ENCODE measurements at regions not wholly inside any gene's neighbourhood (a gene's known extent, or its start where the extent isn't known, plus 50 kb on each side); places are given as distances from the start of the nearest gene placed in this dataset.

DNA sequence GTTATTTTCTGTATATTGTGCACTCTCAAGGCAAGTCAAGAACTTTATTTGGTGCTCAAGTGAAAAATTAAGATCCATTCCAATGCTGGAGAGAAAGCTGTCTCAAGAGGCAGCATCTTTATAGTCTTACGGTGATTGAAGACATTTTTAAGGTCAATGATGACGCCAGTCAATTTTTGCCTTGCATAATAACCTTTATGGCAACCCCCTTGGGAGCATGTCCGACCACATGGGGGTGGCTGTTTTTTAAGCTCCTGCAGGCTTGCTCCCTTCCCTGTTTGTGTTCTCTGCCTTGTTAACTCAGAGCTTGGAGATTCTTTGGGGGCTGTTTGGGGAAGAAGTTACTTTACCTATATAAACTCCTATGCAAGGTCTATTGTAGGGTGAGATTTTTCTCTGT is 109.6 kb upstream of the FERMT1 start:
- Mint-ChIP-seq H3K4me3 (no peak overlapping the region), H3K36me3 (no peaks in the 10 kb centered on the region), H3K27ac (no peak overlapping the region), H3K4me1 (no peaks in the 10 kb centered on the region), H3K27me3 (ENCODE audit: low read depth in 3 of 3) (peaks cover 0 to 3% (median 0%) of the 10 kb centered on the region in 3 donors), H3K9me3 (peaks cover 0 to 7% (median 4%) of the 10 kb centered on the region in 7 donors)
- Histone ChIP-seq H3K9me3 (replicated peaks in 1 of 2; ENCODE audit: control insufficient read depth in 1 of 2, insufficient read depth in 1 of 2, low read length in 2 of 2) (no peaks in the 10 kb centered on the region), H2AFZ (ENCODE audit: insufficient read depth, low read depth, low read length, poor library complexity, severe bottlenecking) (no peak overlapping the region), H3K9ac (ENCODE audit: insufficient read depth, low read length, poor library complexity, severe bottlenecking) (no peak overlapping the region), H3K4me2 (replicated peaks; ENCODE audit: extremely low read depth, low read length, poor library complexity, severe bottlenecking) (no peak overlapping the region), H3K27ac (ENCODE audit: low read depth in 1 of 2, low read length in 2 of 2) (no peak overlapping the region), H3K79me2 (ENCODE audit: insufficient read depth, low read length) (no peaks in the 10 kb centered on the region), H3K27me3 (ENCODE audit: control insufficient read depth in 2 of 2, insufficient read depth in 2 of 2, low read length in 2 of 2) (peaks cover 0 to 2% of the 10 kb centered on the region in 2 donors), H3K4me3 (replicated peaks in 1 of 3; ENCODE audit: low read depth in 2 of 3, low read length in 3 of 3) (no peak overlapping the region), H4K20me1 (ENCODE audit: insufficient read depth, low read length) (no peaks in the 10 kb centered on the region), H3K4me1 (ENCODE audit: control insufficient read depth in 1 of 2, insufficient read depth in 2 of 2, low read length in 2 of 2) (no peaks in the 10 kb centered on the region), H3K36me3 (replicated peaks in 1 of 2; ENCODE audit: control insufficient read depth in 1 of 2, insufficient read depth in 2 of 2, low read length in 2 of 2) (no peaks in the 10 kb centered on the region)
- TF ChIP-seq, protein P1, sequence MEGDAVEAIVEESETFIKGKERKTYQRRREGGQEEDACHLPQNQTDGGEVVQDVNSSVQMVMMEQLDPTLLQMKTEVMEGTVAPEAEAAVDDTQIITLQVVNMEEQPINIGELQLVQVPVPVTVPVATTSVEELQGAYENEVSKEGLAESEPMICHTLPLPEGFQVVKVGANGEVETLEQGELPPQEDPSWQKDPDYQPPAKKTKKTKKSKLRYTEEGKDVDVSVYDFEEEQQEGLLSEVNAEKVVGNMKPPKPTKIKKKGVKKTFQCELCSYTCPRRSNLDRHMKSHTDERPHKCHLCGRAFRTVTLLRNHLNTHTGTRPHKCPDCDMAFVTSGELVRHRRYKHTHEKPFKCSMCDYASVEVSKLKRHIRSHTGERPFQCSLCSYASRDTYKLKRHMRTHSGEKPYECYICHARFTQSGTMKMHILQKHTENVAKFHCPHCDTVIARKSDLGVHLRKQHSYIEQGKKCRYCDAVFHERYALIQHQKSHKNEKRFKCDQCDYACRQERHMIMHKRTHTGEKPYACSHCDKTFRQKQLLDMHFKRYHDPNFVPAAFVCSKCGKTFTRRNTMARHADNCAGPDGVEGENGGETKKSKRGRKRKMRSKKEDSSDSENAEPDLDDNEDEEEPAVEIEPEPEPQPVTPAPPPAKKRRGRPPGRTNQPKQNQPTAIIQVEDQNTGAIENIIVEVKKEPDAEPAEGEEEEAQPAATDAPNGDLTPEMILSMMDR (IDR thresholded peaks at IDR 0.05) = no peak
- no peak for DNase-seq
- WGBS (ENCODE audit: insufficient coverage) = 83% methylated on average over 1 of the region's 3 CpGs
- intact Hi-C loops (cut with micrococcal nuclease) = no loop called here

DNA sequence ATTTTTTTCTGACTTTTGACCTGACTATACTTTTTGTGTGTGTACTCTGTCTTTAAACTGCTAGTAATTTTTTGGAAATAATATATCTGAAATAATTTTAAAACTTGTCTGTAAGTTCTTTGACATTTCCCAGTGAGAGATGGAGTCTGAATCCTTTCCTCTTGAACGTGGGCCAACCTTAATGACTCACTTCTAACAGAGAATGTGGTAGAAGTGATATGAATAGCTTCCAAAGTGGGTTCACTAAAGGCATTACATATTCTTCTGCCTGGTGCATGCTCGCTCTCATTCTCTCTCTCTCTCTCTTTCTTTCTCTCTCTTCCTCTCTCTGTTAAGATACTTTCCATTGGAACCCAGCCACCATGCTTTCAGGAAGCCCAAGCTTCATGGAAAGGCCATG is 108.7 kb upstream of the FERMT1 start:
- no peaks in the 10 kb centered on the region for H4K20me1 ChIP-seq (ENCODE audit: insufficient read depth, low read length)
- H3K27me3 ChIP-seq (ENCODE audit: control insufficient read depth in 2 of 2, insufficient read depth in 2 of 2, low read length in 2 of 2) = peaks cover 0 to 2% of the 10 kb centered on the region in 2 donors
- no peak overlapping the region for H3K9ac ChIP-seq (ENCODE audit: insufficient read depth, low read length, poor library complexity, severe bottlenecking)
- peaks cover 0 to 3% (median 0%) of the 10 kb centered on the region in 3 donors for H3K27me3 Mint-ChIP-seq (ENCODE audit: low read depth in 3 of 3)
- H3K4me1 Mint-ChIP-seq = no peaks in the 10 kb centered on the region
- intact Hi-C loops (cut with micrococcal nuclease) = no loop called here
- no peak overlapping the region for H3K4me3 ChIP-seq (replicated peaks in 1 of 3; ENCODE audit: low read depth in 2 of 3, low read length in 3 of 3)
- no peaks in the 10 kb centered on the region for H3K4me1 ChIP-seq (ENCODE audit: control insufficient read depth in 1 of 2, insufficient read depth in 2 of 2, low read length in 2 of 2)
- H3K9me3 Mint-ChIP-seq = peaks cover 0 to 7% (median 4%) of the 10 kb centered on the region in 7 donors
- TF ChIP-seq, protein P1 (IDR thresholded peaks at IDR 0.05) = no peak
- no peak overlapping the region for H2AFZ ChIP-seq (ENCODE audit: insufficient read depth, low read depth, low read length, poor library complexity, severe bottlenecking)
- H3K4me2 ChIP-seq (replicated peaks; ENCODE audit: extremely low read depth, low read length, poor library complexity, severe bottlenecking) = no peak overlapping the region
- no peaks in the 10 kb centered on the region for H3K36me3 ChIP-seq (replicated peaks in 1 of 2; ENCODE audit: control insufficient read depth in 1 of 2, insufficient read depth in 2 of 2, low read length in 2 of 2)
- WGBS (ENCODE audit: insufficient coverage) = no CpG with 5 or more reads among the region's 2 CpGs
- peak overlapping the region in 1 of 7 donors; percentile 3 for H3K27ac Mint-ChIP-seq
- H3K9me3 ChIP-seq (replicated peaks in 1 of 2; ENCODE audit: control insufficient read depth in 1 of 2, insufficient read depth in 1 of 2, low read length in 2 of 2) = no peaks in the 10 kb centered on the region
- no peaks in the 10 kb centered on the region for H3K79me2 ChIP-seq (ENCODE audit: insufficient read depth, low read length)
- no peaks in the 10 kb centered on the region for H3K36me3 Mint-ChIP-seq
- H3K4me3 Mint-ChIP-seq = no peak overlapping the region
- H3K27ac ChIP-seq (ENCODE audit: low read depth in 1 of 2, low read length in 2 of 2) = no peak overlapping the region
- no peak for DNase-seq

All from CD14-positive monocyte (primary cell).